ENCODE measurements at regions not wholly inside any gene's neighbourhood (a gene's known extent, or its start where the extent isn't known, plus 50 kb on each side); places are given as distances from the start of the nearest gene placed in this dataset.

- no peak for DNase-seq
Observed at GRCh38 chr6:110033101-110033500, 55.0 kb downstream of the GPR6 start.

GRCh38 chr6:110033749-110034666, 55.9 kb downstream of the GPR6 start:
- DNase-seq = no peak

GRCh38 chr6:110034667-110035036, 56.5 kb downstream of the GPR6 start:
- no peak for DNase-seq

- no peak for DNase-seq
Observed at GRCh38 chr6:110035321-110035720, 57.2 kb downstream of the GPR6 start.

- DNase-seq = no peak
Observed at GRCh38 chr6:110036408-110037302, 58.5 kb downstream of the GPR6 start.

GRCh38 chr6:110037726-110038295, 59.7 kb downstream of the GPR6 start:
- DNase-seq = no peak

GRCh38 chr6:110039364-110039980, 61.4 kb downstream of the GPR6 start:
- DNase-seq = peak; percentile 84 to 88

GRCh38 chr6:110039981-110040383, 61.9 kb downstream of the GPR6 start:
- DNase-seq = peak; percentile 45 to 49

GRCh38 chr6:110040716-110041115, 62.6 kb downstream of the GPR6 start:
- DNase-seq = no peak

- no peak for DNase-seq
Observed at GRCh38 chr6:110041126-110041525, 63.0 kb downstream of the GPR6 start.

- DNase-seq = no peak
Observed at GRCh38 chr6:110041830-110042229, 63.7 kb downstream of the GPR6 start.

GRCh38 chr6:110042670-110043296, 64.7 kb downstream of the GPR6 start:
- no peak for DNase-seq

GRCh38 chr6:110043366-110043994, 65.4 kb downstream of the GPR6 start:
- no peak for DNase-seq

- DNase-seq = no peak
Observed at GRCh38 chr6:110044096-110044495, 66.0 kb downstream of the GPR6 start.

GRCh38 chr6:110044622-110045021, 66.5 kb downstream of the GPR6 start:
- no peak for DNase-seq

GRCh38 chr6:110048221-110048875, 70.2 kb downstream of the GPR6 start:
- no peak for DNase-seq

GRCh38 chr6:110049696-110050439, 71.8 kb downstream of the GPR6 start:
- no peak for DNase-seq

All from stimulated activated CD4-positive, alpha-beta T cell treated with anti-CD3 and anti-CD28 coated beads, Interleukin-2, amount 100 ng/mL, for 24 hours (primary cell).